ENCODE measurements at regions not wholly inside any gene's neighbourhood (a gene's known extent, or its start where the extent isn't known, plus 50 kb on each side); places are given as distances from the start of the nearest gene placed in this dataset.

GRCh38 chr2:200095436-200095835 lies 140.1 kb downstream of the MAIP1 start:
- TF ChIP-seq CTCF (IDR thresholded peaks at IDR 0.05; ENCODE audit: low read length) (no peak), EZH2 (IDR thresholded peaks at IDR 0.05; ENCODE audit: borderline replicate concordance, low read length) (no peak)

Data from OCI-LY1 (cell line).